ENCODE measurements at regions not wholly inside any gene's neighbourhood (a gene's known extent, or its start where the extent isn't known, plus 50 kb on each side); places are given as distances from the start of the nearest gene placed in this dataset.

DNA sequence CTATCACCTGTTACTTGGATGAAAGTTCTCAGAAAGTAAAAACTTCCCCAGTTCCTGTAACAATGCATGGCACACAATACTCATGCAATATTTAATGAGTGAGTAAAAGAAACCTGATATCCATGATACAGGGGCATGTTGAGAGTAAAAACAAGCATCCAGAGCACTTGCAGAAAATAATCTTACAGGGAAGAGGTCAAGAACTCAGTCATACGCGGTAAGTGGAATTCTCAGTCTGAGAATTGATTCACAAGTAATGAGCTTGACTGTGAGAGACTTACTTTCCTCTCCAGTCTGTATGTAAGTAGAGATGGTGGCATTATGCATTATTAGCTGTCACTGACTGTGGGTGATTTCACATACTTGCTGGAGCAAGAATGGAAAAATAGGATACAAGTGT is 976.9 kb downstream of the BRINP3 start:
- DNase-seq: no peak

DNA sequence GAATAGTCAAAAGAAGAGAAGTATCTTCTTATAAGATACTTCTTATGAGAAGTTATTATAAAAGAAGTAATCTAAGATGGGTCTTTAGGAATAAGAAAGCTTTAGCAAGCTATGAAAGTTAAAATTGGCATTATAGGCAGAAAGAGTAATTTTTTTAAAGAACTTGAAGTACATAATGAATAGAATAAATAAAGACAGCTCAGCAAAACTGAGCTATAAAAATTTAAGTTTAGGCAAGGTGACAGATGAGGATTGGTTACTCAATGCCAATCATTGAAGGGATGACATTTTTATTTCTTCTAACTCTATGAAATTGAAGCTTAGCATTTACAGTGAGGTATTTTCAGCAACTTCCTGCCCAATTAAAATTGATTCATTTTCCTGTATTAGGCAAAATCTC is 966.8 kb downstream of the BRINP3 start:
- no peak for DNase-seq

- no peak for DNase-seq
Measured at GRCh38 chr1:189513091-189513490, 964.6 kb downstream of the BRINP3 start.

DNA sequence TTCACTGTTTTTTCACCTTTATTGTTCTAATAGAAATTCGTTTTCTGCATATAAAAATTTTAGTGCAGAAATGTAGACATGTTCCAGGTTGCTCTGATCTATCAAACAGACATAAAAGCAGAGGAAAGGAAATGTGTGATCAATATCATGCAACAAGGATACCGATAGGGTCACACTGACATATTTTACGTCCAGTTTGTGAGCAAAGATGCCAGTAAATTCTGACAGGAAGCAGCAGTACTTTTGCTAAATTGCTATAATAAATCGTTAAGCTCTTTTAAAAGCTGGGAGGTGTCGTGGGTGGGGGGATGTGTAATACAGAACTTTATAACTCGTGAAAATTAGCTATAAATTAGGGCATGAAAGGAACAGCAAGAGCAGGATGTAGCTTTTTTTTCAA is 955.2 kb downstream of the BRINP3 start:
- no peak for DNase-seq

GRCh38 chr1:189524501-189524900 is 953.2 kb downstream of the BRINP3 start:
- DNase-seq: no peak

- DNase-seq: no peak
Measured at GRCh38 chr1:189530162-189530561, 947.5 kb downstream of the BRINP3 start.

- DNase-seq: no peak
Measured at GRCh38 chr1:189538271-189538670, 939.4 kb downstream of the BRINP3 start.

- no peak for DNase-seq
Measured at GRCh38 chr1:189550498-189550897, 927.2 kb downstream of the BRINP3 start.

DNA sequence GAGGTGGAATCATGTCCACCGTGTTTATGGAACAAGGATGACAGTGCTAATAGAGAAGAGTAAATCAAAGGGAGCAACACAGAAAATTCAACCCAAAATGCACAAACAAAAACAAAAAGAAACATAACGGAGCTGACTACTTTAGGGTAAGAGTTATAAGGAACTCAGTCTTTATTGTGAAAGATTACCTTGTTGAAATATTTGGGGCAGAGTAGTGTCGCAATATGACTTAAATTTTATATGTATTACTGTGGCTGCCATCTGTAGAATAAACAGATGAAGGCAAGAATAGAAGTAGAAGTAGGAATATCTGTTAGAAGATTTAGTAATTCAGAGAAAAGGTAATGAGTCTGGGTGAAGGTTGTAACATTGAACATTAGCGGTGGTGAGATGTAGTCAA is 913.9 kb downstream of the BRINP3 start:
- no peak for DNase-seq

DNA sequence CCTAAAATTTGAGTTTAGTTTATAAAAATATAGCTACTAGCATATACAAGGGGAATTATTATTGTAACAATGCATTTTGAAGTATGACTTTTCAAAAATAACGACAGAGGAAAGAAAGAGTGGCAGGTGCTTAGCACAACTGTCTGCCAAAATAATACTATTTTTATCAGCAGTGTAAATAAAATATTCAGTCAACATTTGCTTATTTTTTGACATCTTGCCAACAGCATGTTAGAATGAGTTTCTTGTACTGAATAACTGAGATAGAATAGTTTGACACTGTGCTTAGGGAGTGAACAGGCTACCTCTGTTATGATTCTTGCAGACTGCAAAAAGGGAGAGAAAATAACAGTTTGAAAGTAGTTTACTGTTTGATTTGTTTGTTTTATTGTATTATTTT is 909.8 kb downstream of the BRINP3 start:
- no peak for DNase-seq

GRCh38 chr1:189596197-189596596 is 881.5 kb downstream of the BRINP3 start:
- no peak for DNase-seq

GRCh38 chr1:189597083-189597482 is 880.6 kb downstream of the BRINP3 start:
- peak; percentile 91 for DNase-seq

DNA sequence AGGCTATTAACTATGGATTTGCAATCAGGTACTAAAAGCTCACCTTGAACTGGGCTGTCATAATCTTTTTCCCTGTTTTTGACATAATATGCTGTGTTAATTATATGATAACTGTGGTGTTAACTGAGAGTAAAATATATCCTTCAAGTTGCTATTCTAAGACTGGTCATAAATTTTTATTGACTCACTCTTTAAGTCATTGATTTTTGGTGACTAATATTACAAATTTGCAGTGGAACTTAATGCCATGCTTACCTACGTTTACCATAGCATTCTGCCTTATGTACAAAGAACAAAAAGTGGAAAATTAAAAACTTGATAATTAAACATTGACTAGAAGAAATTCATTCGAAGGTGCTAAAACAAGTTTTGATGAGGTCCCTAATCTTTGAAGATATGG is 872.4 kb downstream of the BRINP3 start:
- DNase-seq: no peak

DNA sequence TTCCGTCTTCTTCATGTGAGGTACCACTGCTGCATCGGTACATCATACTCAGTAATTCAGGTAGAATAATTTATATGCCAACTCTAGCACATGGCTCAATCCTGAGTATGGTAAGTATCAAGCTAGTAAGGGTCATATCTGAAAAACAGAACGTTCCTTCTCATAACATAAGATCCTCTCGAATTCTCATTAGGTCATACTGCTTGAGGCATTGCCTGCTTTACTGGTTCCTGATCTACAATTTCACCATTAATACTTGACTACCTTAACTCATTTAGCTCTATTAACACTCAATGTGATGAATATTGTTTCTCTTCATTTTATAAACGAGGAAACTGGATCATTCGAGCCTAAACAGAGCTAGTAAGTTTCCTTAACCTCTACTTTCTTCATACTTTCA is 871.6 kb downstream of the BRINP3 start:
- no peak for DNase-seq

DNA sequence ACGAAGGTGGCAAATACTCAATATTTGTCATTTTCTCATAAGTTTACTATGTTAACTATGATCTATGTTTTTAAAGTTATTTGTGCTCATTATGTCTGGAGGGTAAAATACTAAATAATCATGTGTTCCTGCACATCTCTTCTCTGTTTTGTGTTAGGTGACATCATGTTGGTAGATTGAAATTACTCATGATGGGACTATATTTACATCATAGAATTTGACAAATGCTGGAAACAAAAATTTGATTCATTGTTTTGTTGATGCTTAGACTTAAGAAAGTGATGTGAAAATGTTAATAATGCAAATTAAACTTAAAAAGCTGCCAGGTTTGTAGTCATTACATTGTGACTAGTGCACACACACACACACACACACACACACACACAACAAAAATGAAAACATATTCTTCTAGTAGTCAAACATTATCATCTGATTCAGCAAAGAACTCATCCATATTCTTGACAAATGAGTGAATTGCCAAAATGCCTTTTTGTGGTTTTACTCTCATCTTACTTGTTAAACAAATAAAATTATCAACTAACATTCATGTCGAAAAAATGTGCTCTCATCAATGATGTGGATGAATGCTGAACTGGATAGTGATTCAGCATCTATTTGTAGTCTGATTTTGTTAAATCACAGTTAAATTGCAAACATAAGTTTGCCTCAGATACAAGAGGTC is 870.7 kb downstream of the BRINP3 start:
- no peak for DNase-seq

DNA sequence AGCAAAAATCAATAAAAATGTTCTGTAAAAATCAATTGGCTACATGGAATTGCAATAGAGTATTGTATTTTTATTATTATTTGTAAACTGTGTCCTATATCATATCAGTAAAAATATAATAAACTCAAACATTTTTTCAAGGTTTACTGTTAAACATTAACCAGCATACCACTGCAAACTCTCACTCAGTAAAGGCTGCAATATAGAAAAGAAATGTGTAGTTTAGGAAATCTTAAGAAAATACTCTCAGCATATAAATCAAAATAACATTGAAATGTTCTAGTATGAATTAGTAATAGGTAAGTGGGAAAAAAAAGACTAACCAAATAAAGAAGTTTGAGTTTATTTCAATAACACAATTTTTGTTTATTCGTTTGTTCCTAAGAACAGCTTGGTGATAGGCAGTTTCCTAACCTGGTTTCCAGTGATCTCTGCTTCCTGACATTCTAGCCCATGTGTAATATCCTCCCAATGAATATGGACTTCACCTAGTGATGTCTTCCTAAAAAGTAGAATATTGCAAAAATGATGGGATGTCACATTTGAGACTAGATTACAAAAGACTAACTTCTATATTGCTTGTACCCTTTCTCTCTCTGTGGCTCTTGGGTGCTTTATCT is 870.1 kb downstream of the BRINP3 start:
- no peak for DNase-seq

- no peak for DNase-seq
Measured at GRCh38 chr1:189609167-189609566, 868.5 kb downstream of the BRINP3 start.

- no peak for DNase-seq
Measured at GRCh38 chr1:189616893-189617292, 860.8 kb downstream of the BRINP3 start.

DNA sequence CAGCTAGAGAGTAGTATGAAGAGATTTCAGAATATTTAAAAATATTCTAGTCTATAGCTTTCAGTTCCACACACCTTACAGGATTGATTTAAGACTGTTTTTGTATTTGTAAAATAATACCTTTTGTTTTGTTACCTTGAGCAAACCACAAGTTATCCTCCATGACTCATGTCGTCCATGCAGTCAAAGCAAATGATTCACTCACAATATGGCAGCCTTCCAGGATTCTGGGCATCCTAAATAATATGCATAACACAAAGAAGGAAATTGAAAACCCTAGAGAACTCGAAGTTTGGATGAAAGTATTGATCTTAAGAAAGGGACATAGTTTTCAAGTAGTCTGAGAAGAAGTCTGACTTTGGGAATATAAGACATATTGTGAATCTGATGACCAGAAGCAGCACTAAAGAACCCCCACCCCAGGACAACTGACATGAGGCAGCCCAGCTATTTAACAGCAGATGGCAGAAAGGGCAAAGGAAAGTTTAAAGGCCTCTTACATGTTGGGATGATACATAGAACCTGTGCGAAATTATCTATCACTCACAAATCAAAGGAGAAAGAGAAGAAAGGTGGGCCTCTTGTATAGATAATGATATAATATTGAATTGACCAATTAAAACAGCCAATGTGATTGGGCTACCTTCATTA is 857.9 kb downstream of the BRINP3 start:
- DNase-seq: no peak

DNA sequence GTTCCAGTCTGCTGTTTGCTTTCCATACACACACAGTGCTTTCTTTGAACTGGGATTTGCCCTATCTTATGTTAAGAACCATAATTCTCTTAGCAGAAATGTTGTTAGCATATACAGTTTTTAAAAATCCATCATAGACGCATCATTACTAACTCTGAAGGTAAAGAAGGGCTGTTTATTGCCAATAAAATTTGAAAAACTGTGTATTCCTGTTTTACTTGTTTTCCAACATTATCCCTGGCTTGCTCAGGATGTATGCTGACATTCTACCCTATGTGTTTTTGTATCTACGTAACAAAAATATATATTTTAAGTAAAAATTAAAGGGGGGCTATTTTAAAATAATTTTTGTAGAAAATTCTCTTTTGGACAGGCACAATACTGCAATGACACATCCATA is 857.2 kb downstream of the BRINP3 start:
- no peak for DNase-seq

DNA sequence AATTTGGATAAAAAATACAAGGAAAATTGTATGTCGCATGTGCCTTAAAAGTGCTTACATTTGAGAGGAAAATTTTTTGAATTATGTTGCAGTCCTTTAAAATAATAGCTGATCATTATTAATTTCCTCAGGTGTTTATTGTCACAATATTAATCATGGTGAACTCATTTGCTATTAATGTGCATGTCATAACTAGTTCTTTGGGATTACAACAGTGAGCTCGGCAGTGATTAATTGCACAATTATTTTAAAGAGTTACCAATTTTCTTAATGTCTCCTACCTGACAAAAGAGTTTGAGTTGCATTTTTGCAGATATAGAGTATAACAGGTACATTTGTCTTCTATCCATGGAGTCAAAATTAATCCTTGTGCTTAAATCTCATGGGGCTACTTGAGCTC is 854.3 kb downstream of the BRINP3 start:
- DNase-seq: no peak

GRCh38 chr1:189627427-189627826 is 850.2 kb downstream of the BRINP3 start:
- no peak for DNase-seq

DNA sequence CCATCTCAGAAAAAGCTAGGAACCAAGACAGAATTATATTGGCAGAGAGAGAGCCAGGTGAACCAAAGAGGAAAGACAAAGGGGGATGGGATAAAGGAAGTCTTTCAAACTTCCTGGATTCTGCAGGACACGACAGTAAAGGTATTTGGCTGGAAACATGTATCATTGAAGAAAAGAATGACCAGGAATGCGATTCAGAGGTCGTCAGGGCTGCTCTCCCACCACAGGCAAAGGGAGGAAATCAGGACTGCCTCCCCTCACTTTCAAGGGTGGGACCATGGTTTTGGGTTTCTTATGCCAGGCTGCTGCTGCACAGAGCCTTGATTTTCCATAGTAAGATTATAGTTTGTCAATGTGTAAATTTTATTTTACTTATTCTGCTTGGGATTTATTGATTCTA is 848.8 kb downstream of the BRINP3 start:
- DNase-seq: no peak

GRCh38 chr1:189633658-189634057 is 844.0 kb downstream of the BRINP3 start:
- DNase-seq: no peak

DNA sequence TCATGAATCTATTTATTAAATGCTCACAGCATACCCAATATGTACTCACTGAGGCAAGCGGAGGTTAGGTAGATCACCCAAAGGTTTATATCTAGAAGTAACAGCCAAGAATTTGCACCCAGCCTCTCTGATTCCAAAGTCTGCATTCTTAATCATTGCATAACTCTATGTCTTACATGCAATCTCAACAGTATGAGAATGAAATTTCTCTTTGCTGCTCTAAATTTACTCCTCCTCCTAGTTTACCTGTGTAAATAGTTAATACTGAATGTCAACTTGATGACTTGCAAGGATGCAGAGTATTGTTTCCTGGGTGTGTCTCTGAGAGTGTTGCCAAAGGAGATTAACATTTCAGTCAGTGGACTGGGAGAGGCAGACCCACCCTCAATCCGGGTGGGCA is 840.6 kb downstream of the BRINP3 start:
- no peak for DNase-seq
